Embryonic facial prominence (tissue), 1 donor: ENCODE measurements at regions not wholly inside any gene's neighbourhood (a gene's known extent, or its start where the extent isn't known, plus 50 kb on each side); places are given as distances from the start of the nearest gene placed in this dataset.

Experiments used
- DNase-seq: peaks from one replicate; pipeline ENCODE4 v3.0.0-alpha.2; 2016; ENCODE audit errors: extremely low spot score

- no peak for DNase-seq
Measured at GRCh38 chr19:30898353-30899103, 450.7 kb downstream of the TSHZ3 start.

- no peak for DNase-seq
Measured at GRCh38 chr19:30897553-30897952, 451.7 kb downstream of the TSHZ3 start.

- DNase-seq, result no peak
Measured at GRCh38 chr19:30897034-30897433, 452.2 kb downstream of the TSHZ3 start.

- no peak for DNase-seq
Measured at GRCh38 chr19:30896554-30896953, 452.7 kb downstream of the TSHZ3 start.

- no peak for DNase-seq
Measured at GRCh38 chr19:30895946-30896345, 453.3 kb downstream of the TSHZ3 start.

GRCh38 chr19:30891051-30891450, 458.2 kb downstream of the TSHZ3 start:
- DNase-seq, result no peak

GRCh38 chr19:30890033-30890432, 459.2 kb downstream of the TSHZ3 start:
- DNase-seq, result no peak

GRCh38 chr19:30888937-30889336, 460.3 kb downstream of the TSHZ3 start:
- DNase-seq, result no peak

- no peak for DNase-seq
Measured at GRCh38 chr19:30887042-30887441, 462.2 kb downstream of the TSHZ3 start.

- no peak for DNase-seq
Measured at GRCh38 chr19:30886222-30886621, 463.0 kb downstream of the TSHZ3 start.

- no peak for DNase-seq
Measured at GRCh38 chr19:30884146-30884812, 465.0 kb downstream of the TSHZ3 start.

GRCh38 chr19:30883071-30883470, 466.2 kb downstream of the TSHZ3 start:
- no peak for DNase-seq

GRCh38 chr19:30882411-30883005, 466.7 kb downstream of the TSHZ3 start:
- DNase-seq, result no peak

GRCh38 chr19:30881930-30882329, 467.3 kb downstream of the TSHZ3 start:
- DNase-seq, result no peak

- no peak for DNase-seq
Measured at GRCh38 chr19:30881281-30881680, 468.0 kb downstream of the TSHZ3 start.

- DNase-seq, result no peak
Measured at GRCh38 chr19:30880551-30880950, 468.7 kb downstream of the TSHZ3 start.

GRCh38 chr19:30880151-30880550, 469.1 kb downstream of the TSHZ3 start:
- no peak for DNase-seq

- DNase-seq, result no peak
Measured at GRCh38 chr19:30879736-30880135, 469.5 kb downstream of the TSHZ3 start.

GRCh38 chr19:30879225-30879624, 470.0 kb downstream of the TSHZ3 start:
- DNase-seq, result no peak

GRCh38 chr19:30878495-30878894, 470.7 kb downstream of the TSHZ3 start:
- DNase-seq, result no peak

- DNase-seq, result no peak
Measured at GRCh38 chr19:30877661-30878113, 471.5 kb downstream of the TSHZ3 start.

GRCh38 chr19:30873691-30874090, 475.5 kb downstream of the TSHZ3 start:
- no peak for DNase-seq

GRCh38 chr19:30873003-30873402, 476.2 kb downstream of the TSHZ3 start:
- DNase-seq, result no peak
